ENCODE measurements at regions not wholly inside any gene's neighbourhood (a gene's known extent, or its start where the extent isn't known, plus 50 kb on each side); places are given as distances from the start of the nearest gene placed in this dataset.
"Not testable (repeated sequence)": the region's sequence is repeated elsewhere in the genome, so short reads cannot be mapped to it uniquely, and the experiment has no call there.

DNA sequence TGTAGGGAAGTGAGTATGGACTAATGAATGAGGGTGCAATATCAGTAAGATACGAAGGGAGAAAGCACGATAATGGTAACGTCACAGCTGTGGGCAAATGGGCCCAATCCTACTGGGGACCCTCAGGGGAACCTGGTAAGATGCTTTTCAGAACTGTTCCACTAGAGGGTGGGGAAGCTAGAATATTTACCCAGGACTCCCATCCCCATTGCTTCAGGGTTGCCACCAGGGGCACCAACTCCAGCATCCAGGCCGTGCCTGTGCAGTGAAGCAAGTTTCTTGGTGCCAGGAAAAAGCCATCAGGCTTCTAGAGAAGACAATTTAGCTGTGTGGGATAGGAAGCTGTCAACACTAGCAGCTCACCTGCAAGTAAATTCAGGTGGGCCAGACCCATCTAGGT is 409.3 kb downstream of the AGTPBP1 start:
- DNase-seq (ENCODE audit: low read depth in 2 of 2), result no peak

DNA sequence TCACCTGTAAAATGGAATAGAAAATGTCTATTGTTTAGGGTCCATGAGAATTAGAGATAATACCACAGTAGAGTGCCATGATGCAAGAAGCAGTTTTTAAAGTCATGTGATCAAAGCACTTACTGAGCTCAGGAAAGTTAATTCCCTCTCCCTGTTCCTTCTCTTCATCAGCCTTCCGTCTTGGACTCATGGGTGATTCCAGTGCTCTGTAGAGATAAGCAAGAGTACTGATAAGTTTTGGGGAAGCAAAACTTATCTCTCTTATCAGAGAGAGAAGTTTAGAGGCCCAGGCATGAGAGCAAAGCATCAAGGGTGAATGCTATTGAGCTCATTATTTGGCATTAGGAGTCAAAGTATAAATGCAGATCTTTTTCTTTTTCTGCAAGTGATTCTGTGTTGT is 410.1 kb downstream of the AGTPBP1 start:
- no peak for DNase-seq (ENCODE audit: low read depth in 2 of 2)

- no peak for DNase-seq (ENCODE audit: low read depth in 2 of 2)
Observed at GRCh38 chr9:85322592-85322991, 419.2 kb downstream of the AGTPBP1 start.

DNA sequence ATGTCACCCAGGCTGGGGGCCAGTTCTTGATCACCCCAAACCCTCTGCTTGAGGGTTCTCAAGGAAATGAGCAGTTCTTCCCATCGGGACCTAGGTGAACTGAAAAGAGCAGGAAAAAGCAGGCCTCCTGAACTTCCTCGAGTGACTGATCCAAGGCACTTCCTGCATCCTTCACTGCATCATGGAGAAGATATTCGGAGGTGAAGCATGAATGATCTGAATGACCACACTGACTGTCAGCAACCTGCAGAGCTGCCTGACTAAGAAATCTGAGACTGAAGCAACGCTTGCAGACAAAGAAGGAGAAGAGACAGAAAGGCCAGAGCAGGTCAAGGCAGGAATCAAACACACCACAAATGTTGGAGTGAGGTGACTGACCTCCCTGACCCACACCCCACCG is 420.2 kb downstream of the AGTPBP1 start:
- no peak for DNase-seq (ENCODE audit: low read depth in 2 of 2)

GRCh38 chr9:85319936-85320656 is 421.7 kb downstream of the AGTPBP1 start:
- no peak for DNase-seq (ENCODE audit: low read depth in 2 of 2)

DNA sequence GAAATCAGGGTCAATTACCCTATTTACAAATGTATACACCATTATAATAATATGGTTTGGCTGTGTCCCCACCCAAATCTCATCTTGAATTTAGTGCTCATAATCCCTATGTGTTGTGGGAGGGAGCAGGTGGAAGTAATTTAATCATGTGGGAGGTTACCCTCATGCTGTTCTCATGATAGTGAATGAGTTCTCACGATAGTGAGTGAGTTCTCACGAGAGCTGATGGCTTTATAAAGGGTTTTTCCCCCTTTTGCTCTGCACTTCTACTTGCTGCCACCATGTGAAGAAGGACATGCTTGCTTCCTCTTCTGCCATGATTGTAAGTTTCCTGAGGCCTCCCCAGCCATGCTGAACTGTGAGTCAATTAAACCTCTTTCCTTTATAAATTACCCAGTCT is 426.2 kb downstream of the AGTPBP1 start:
- DNase-seq (ENCODE audit: low read depth in 2 of 2), result not testable (repeated sequence)

DNA sequence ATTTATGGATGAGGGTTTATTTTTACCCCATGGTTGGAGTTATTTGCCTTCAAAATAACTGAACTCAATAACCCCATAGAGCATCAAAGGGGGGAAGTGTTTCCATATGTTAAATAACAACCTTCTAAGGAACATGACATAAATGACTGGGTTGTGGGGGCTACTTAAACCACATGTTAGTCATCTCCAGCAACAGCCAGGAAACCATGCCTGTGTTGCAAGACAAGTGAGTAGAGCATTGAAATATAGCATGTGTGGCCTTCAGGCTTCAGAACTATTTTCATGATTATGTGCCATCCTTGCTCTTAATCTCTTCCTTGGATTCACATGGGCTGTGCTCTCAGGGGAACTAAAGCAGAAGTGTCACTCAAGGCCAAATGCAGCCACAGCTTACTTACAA is 431.2 kb downstream of the AGTPBP1 start:
- DNase-seq (ENCODE audit: low read depth in 2 of 2), result no peak

GRCh38 chr9:85303757-85304134 is 438.0 kb downstream of the AGTPBP1 start:
- no peak for DNase-seq (ENCODE audit: low read depth in 2 of 2)

- no peak for DNase-seq (ENCODE audit: low read depth in 2 of 2)
Observed at GRCh38 chr9:85302938-85303756, 438.6 kb downstream of the AGTPBP1 start.

GRCh38 chr9:85298499-85298898 is 443.3 kb downstream of the AGTPBP1 start:
- DNase-seq (ENCODE audit: low read depth in 2 of 2), result no peak

GRCh38 chr9:85295244-85295643 is 446.5 kb downstream of the AGTPBP1 start:
- not testable (repeated sequence) for DNase-seq (ENCODE audit: low read depth in 2 of 2)

DNA sequence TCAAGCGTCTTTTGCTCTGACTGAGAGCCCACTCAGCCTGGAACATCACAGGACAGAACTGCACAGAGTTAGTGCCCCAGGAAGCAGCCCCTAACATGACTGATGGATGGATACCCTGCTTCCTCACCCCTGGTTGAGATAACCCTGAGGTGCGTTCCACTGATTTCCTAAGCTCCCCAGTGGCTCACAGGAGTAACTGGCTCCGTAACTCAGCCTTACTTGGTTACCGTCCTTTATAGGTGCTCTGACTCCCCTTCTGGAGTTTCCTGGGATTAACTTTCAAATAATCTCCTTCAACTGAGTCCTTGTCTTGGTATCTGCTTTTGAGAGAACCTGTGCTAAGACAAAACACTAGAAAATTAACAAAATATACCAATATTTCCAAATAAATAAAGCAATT is 449.5 kb downstream of the AGTPBP1 start:
- DNase-seq (ENCODE audit: low read depth in 2 of 2), result no peak

DNA sequence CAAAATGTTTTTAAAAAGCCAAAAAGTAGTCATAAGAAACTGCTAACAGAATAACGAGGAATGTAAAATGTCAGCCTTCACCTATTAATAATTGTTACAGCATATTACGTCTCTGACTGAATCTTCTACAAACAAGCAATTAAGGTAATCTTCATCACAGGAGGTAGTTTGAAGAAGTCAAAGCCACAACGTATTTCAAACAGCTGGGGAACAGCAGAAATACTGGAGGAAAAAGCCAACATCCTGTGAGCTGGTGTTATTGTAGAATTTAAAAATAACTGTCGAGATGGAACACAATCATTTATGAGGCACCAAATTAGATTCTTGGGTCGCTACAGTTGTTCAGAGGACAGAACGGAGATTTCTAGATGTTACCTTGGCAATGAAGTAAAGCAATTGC is 450.5 kb downstream of the AGTPBP1 start:
- no peak for DNase-seq (ENCODE audit: low read depth in 2 of 2)

- DNase-seq (ENCODE audit: low read depth in 2 of 2), result no peak
Observed at GRCh38 chr9:85290019-85290418, 451.7 kb downstream of the AGTPBP1 start.

GRCh38 chr9:85289142-85289541 is 452.6 kb downstream of the AGTPBP1 start:
- no peak for DNase-seq (ENCODE audit: low read depth in 2 of 2)

GRCh38 chr9:85283421-85283820 is 458.3 kb downstream of the AGTPBP1 start:
- no peak for DNase-seq (ENCODE audit: low read depth in 2 of 2)

GRCh38 chr9:85278769-85279168 is 463.0 kb downstream of the AGTPBP1 start:
- no peak for DNase-seq (ENCODE audit: low read depth in 2 of 2)

DNA sequence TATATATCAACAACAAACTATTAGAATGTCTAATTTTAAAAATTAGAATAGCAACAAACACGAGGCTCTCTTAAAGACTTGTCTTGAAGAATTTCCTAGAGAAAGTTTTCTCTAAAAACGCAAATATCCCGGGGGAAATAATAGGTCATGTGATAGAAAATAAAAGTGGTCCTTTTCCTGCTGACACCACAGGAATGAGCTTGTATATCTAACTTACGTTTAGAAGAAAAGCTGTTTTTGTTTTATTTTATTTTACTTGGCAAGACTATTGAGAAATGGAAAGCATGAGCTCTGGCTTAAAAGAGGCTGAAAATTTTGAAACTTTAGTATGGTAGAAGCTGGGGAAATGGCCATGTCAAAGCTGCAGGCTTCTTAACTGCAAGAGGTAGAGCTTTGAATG is 465.0 kb downstream of the AGTPBP1 start:
- no peak for DNase-seq (ENCODE audit: low read depth in 2 of 2)

- no peak for DNase-seq (ENCODE audit: low read depth in 2 of 2)
Observed at GRCh38 chr9:85269811-85270210, 471.9 kb downstream of the AGTPBP1 start.

- no peak for DNase-seq (ENCODE audit: low read depth in 2 of 2)
Observed at GRCh38 chr9:85268131-85268530, 473.6 kb downstream of the AGTPBP1 start.

- DNase-seq (ENCODE audit: low read depth in 2 of 2), result no peak
Observed at GRCh38 chr9:85264695-85265094, 477.1 kb downstream of the AGTPBP1 start.

- DNase-seq (ENCODE audit: low read depth in 2 of 2), result no peak
Observed at GRCh38 chr9:85263288-85263687, 478.5 kb downstream of the AGTPBP1 start.

DNA sequence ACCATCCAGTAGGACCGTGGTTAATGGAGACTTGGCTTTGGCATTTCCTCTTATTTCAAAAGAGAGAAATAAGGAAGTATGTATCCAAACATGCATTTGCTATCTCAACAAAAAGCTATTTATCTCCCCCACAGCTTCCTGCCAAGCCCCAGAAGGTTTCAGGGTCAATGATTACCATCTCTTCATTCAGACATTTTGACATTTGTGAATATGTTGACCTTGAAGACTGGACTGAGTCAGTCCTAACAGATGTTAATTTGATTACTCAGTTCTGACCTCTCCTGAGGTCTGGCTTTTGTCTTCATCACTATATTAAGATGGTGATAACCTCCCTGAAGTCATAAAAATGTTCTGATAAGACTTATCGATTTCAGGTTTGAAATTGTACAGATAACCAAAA is 479.4 kb downstream of the AGTPBP1 start:
- no peak for DNase-seq (ENCODE audit: low read depth in 2 of 2)
